Esophagus squamous epithelium (tissue), 4 donors: ENCODE measurements at regions not wholly inside any gene's neighbourhood (a gene's known extent, or its start where the extent isn't known, plus 50 kb on each side); places are given as distances from the start of the nearest gene placed in this dataset.

Experiments
- POLR2A ChIP-seq, 4 donors: fragments of 450-650 bp; IDR thresholded peaks; one replicate each; pipeline ENCODE4 v1.6.1; 2017; ENCODE audit warnings: antibody characterized with exemption in 4 of 4, mild to moderate bottlenecking in 4 of 4, moderate library complexity in 3 of 4
- TF ChIP-seq, protein P1 (sequence below), 6 experiments: fragments of 450-650 bp in 4 of 6; fragments of 200-600 bp in 2 of 6; sonication (generic) in 2 of 6; IDR thresholded peaks; one replicate each; pipeline ENCODE4 v1.5.1; 2016 to 2019; ENCODE audit warnings: antibody characterized with exemption in 6 of 6, mild to moderate bottlenecking in 4 of 6, moderate library complexity in 4 of 6

DNA sequence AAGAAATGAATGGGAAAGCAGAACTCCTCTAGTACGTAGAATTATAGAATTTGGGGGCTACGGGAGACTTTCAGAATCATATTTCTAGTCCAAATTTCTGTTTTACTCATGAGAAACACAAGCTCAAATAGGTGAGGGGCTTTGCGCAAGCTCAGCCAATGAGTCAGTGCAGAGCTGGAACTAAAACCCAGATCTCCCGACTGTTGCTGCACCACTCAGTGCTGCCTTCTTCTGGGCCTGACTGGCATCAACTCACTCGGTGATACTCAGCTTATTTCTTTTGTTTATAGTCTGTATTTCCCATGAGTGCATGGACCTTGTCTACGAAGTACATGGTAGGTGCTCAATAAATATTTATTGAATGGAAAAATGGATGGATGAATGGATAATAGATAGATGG lies 280.2 kb downstream of the CDK5RAP2 start:
- TF ChIP-seq, protein P1, sequence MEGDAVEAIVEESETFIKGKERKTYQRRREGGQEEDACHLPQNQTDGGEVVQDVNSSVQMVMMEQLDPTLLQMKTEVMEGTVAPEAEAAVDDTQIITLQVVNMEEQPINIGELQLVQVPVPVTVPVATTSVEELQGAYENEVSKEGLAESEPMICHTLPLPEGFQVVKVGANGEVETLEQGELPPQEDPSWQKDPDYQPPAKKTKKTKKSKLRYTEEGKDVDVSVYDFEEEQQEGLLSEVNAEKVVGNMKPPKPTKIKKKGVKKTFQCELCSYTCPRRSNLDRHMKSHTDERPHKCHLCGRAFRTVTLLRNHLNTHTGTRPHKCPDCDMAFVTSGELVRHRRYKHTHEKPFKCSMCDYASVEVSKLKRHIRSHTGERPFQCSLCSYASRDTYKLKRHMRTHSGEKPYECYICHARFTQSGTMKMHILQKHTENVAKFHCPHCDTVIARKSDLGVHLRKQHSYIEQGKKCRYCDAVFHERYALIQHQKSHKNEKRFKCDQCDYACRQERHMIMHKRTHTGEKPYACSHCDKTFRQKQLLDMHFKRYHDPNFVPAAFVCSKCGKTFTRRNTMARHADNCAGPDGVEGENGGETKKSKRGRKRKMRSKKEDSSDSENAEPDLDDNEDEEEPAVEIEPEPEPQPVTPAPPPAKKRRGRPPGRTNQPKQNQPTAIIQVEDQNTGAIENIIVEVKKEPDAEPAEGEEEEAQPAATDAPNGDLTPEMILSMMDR (IDR thresholded peaks at IDR 0.05): no peak
- no peak for TF ChIP-seq POLR2A (IDR thresholded peaks at IDR 0.05)
